Muscle layer of colon (tissue), 2 donors: ENCODE measurements at regions not wholly inside any gene's neighbourhood (a gene's known extent, or its start where the extent isn't known, plus 50 kb on each side); places are given as distances from the start of the nearest gene placed in this dataset.

Experiments used
- H3K27ac ChIP-seq: one replicate; pipeline ENCODE4 v1.7.0; 2013; ENCODE audit warnings: low read depth, mild to moderate bottlenecking, low read length, moderate library complexity
- H3K27me3 ChIP-seq, 2 donors: one replicate each; pipeline ENCODE4 v1.7.0; 2013; ENCODE audit warnings: low read length in 2 of 2, mild to moderate bottlenecking in 2 of 2; ENCODE audit not compliant: insufficient read depth in 2 of 2, control insufficient read depth in 1 of 2
- H3K36me3 ChIP-seq: one replicate; pipeline ENCODE4 v1.7.0; 2013; ENCODE audit warnings: mild to moderate bottlenecking, low read length; ENCODE audit not compliant: insufficient read depth
- H3K4me1 ChIP-seq: one replicate; pipeline ENCODE4 v1.7.0; 2013; ENCODE audit warnings: mild to moderate bottlenecking, low read length; ENCODE audit not compliant: insufficient read depth
- H3K4me3 ChIP-seq, 2 donors: one replicate each; pipeline ENCODE4 v1.7.0; 2013; ENCODE audit warnings: low read length in 2 of 2, low read depth in 1 of 2, mild to moderate bottlenecking in 1 of 2, moderate library complexity in 1 of 2
- H3K9ac ChIP-seq: one replicate; pipeline ENCODE4 v1.7.0; 2013; ENCODE audit warnings: low read length
- H3K9me3 ChIP-seq: one replicate; pipeline ENCODE4 v1.7.0; 2013; ENCODE audit warnings: mild to moderate bottlenecking, low read length
- donor health status: abdominal sarcoma.
- donor health status: Adenocarcinoma of cecum.

- no peaks in the 10 kb centered on the region for H3K36me3 ChIP-seq
- H3K4me3 ChIP-seq = no peak overlapping the region
- no peak overlapping the region for H3K9ac ChIP-seq
- no peaks in the 10 kb centered on the region for H3K27me3 ChIP-seq
- peaks cover 27% of the 10 kb centered on the region for H3K4me1 ChIP-seq
- H3K9me3 ChIP-seq = no peaks in the 10 kb centered on the region
- H3K27ac ChIP-seq = no peak overlapping the region
Measured at GRCh38 chr1:172914501-172915144, 136.1 kb downstream of the TNFSF18 start.

- H3K4me3 ChIP-seq = no peak overlapping the region
- H3K27me3 ChIP-seq = no peaks in the 10 kb centered on the region
- no peaks in the 10 kb centered on the region for H3K9me3 ChIP-seq
- no peaks in the 10 kb centered on the region for H3K36me3 ChIP-seq
- peaks cover 27% of the 10 kb centered on the region for H3K4me1 ChIP-seq
- H3K27ac ChIP-seq = no peak overlapping the region
- H3K9ac ChIP-seq = no peak overlapping the region
Measured at GRCh38 chr1:172915271-172915670, 135.5 kb downstream of the TNFSF18 start.

- Histone ChIP-seq H3K4me3 (no peak overlapping the region), H3K9ac (no peak overlapping the region), H3K36me3 (no peaks in the 10 kb centered on the region), H3K27me3 (no peaks in the 10 kb centered on the region), H3K9me3 (no peaks in the 10 kb centered on the region), H3K27ac (no peak overlapping the region), H3K4me1 (peaks cover 27% of the 10 kb centered on the region)
Measured at GRCh38 chr1:172916116-172916515, 134.6 kb downstream of the TNFSF18 start.

GRCh38 chr1:172917972-172918371 is 132.8 kb downstream of the TNFSF18 start:
- Histone ChIP-seq H3K9ac (no peak overlapping the region), H3K4me3 (no peak overlapping the region), H3K27ac (no peak overlapping the region), H3K4me1 (peaks cover 27% of the 10 kb centered on the region), H3K36me3 (no peaks in the 10 kb centered on the region), H3K27me3 (no peaks in the 10 kb centered on the region), H3K9me3 (no peaks in the 10 kb centered on the region)

GRCh38 chr1:172918478-172918877 is 132.3 kb downstream of the TNFSF18 start:
- H3K9ac ChIP-seq = no peak overlapping the region
- H3K4me3 ChIP-seq = no peak overlapping the region
- peaks cover 27% of the 10 kb centered on the region for H3K4me1 ChIP-seq
- no peaks in the 10 kb centered on the region for H3K9me3 ChIP-seq
- H3K36me3 ChIP-seq = no peaks in the 10 kb centered on the region
- no peak overlapping the region for H3K27ac ChIP-seq
- no peaks in the 10 kb centered on the region for H3K27me3 ChIP-seq

- Histone ChIP-seq H3K9ac (no peak overlapping the region), H3K4me1 (peaks cover 8% of the 10 kb centered on the region), H3K27me3 (no peaks in the 10 kb centered on the region), H3K4me3 (no peak overlapping the region), H3K36me3 (no peaks in the 10 kb centered on the region), H3K27ac (no peak overlapping the region), H3K9me3 (no peaks in the 10 kb centered on the region)
Measured at GRCh38 chr1:172926070-172926469, 124.7 kb downstream of the TNFSF18 start.

GRCh38 chr1:172928412-172928811 is 122.3 kb downstream of the TNFSF18 start:
- H3K27me3 ChIP-seq = no peaks in the 10 kb centered on the region
- no peaks in the 10 kb centered on the region for H3K36me3 ChIP-seq
- H3K9ac ChIP-seq = no peak overlapping the region
- peaks cover 8% of the 10 kb centered on the region for H3K4me1 ChIP-seq
- no peak overlapping the region for H3K27ac ChIP-seq
- no peaks in the 10 kb centered on the region for H3K9me3 ChIP-seq
- no peak overlapping the region for H3K4me3 ChIP-seq

GRCh38 chr1:172929006-172929405 is 121.7 kb downstream of the TNFSF18 start:
- Histone ChIP-seq H3K36me3 (no peaks in the 10 kb centered on the region), H3K27me3 (no peaks in the 10 kb centered on the region), H3K27ac (no peak overlapping the region), H3K4me3 (no peak overlapping the region), H3K9me3 (no peaks in the 10 kb centered on the region), H3K9ac (no peak overlapping the region), H3K4me1 (peaks cover 9% of the 10 kb centered on the region)

- Histone ChIP-seq H3K27ac (no peak overlapping the region), H3K4me1 (peaks cover 15% of the 10 kb centered on the region), H3K27me3 (no peaks in the 10 kb centered on the region), H3K9me3 (no peaks in the 10 kb centered on the region), H3K36me3 (no peaks in the 10 kb centered on the region), H3K4me3 (no peak overlapping the region), H3K9ac (no peak overlapping the region)
Measured at GRCh38 chr1:172930142-172930541, 120.6 kb downstream of the TNFSF18 start.

- Histone ChIP-seq H3K36me3 (no peaks in the 10 kb centered on the region), H3K9ac (no peak overlapping the region), H3K4me3 (no peak overlapping the region)
Measured at GRCh38 chr1:172931340-172931739, 119.4 kb downstream of the TNFSF18 start.

GRCh38 chr1:172931761-172932160 is 119.0 kb downstream of the TNFSF18 start:
- Histone ChIP-seq H3K4me3 (no peak overlapping the region), H3K27ac (no peak overlapping the region), H3K36me3 (no peaks in the 10 kb centered on the region), H3K27me3 (no peaks in the 10 kb centered on the region), H3K9ac (no peak overlapping the region), H3K9me3 (no peaks in the 10 kb centered on the region), H3K4me1 (peaks cover 15% of the 10 kb centered on the region)

More at GRCh38 chr1:172931340-172931739, 119.4 kb downstream of the TNFSF18 start:
- Histone ChIP-seq H3K27me3 (no peaks in the 10 kb centered on the region), H3K4me1 (peaks cover 15% of the 10 kb centered on the region), H3K9me3 (no peaks in the 10 kb centered on the region), H3K27ac (no peak overlapping the region)

GRCh38 chr1:172932981-172933380 is 117.8 kb downstream of the TNFSF18 start:
- H3K27me3 ChIP-seq = no peaks in the 10 kb centered on the region
- peaks cover 14% of the 10 kb centered on the region for H3K4me1 ChIP-seq
- H3K9ac ChIP-seq = no peak overlapping the region
- no peaks in the 10 kb centered on the region for H3K36me3 ChIP-seq
- no peak overlapping the region for H3K4me3 ChIP-seq
- H3K9me3 ChIP-seq = no peaks in the 10 kb centered on the region
- H3K27ac ChIP-seq = no peak overlapping the region
